WERI-Rb-1 (cell line): ENCODE measurements at regions not wholly inside any gene's neighbourhood (a gene's known extent, or its start where the extent isn't known, plus 50 kb on each side); places are given as distances from the start of the nearest gene placed in this dataset.

Experiments used
- DNase-seq: peaks from one replicate; pipeline ENCODE4 v3.0.0-alpha.2; 2020
- H3K27ac ChIP-seq: fragments of 250-450 bp; sonication (Bioruptor Pico); 2 replicates; pipeline ENCODE4 v1.5.1; 2020; ENCODE audit warnings: mild to moderate bottlenecking, moderate library complexity
- H3K27me3 ChIP-seq: fragments of 250-450 bp; sonication (Bioruptor Pico); 2 replicates; pipeline ENCODE4 v1.5.1; 2021; ENCODE audit warnings: mild to moderate bottlenecking, low read depth, moderate library complexity; ENCODE audit not compliant: insufficient read depth, severe bottlenecking
- H3K36me3 ChIP-seq: fragments of 250-450 bp; sonication (Bioruptor Pico); 2 replicates; pipeline ENCODE4 v1.5.1; 2020; ENCODE audit warnings: mild to moderate bottlenecking, moderate library complexity
- H3K4me3 ChIP-seq: 2 replicates; pipeline ENCODE4 v1.5.1; 2011; ENCODE audit warnings: low read depth, mild to moderate bottlenecking, control low read depth, low read length
- H3K9me3 ChIP-seq: fragments of 250-450 bp; sonication (Bioruptor Pico); 2 replicates; pipeline ENCODE4 v1.5.1; 2021; ENCODE audit warnings: mild to moderate bottlenecking, moderate library complexity; ENCODE audit not compliant: severe bottlenecking
- CTCF ChIP-seq: IDR thresholded peaks from 2 replicates; pipeline ENCODE4 v1.5.1; 2011; ENCODE audit warnings: low read depth, mild to moderate bottlenecking, control low read depth, inconsistent platforms, low read length

GRCh38 chr15:66621491-66622467, 56.0 kb upstream of the LCTL start:
- DNase-seq, result no peak
- no peaks in the 10 kb centered on the region for H3K27me3 ChIP-seq
- no peaks in the 10 kb centered on the region for H3K9me3 ChIP-seq
- no peak overlapping the region for H3K27ac ChIP-seq
- TF ChIP-seq CTCF, result no peak
- no peaks in the 10 kb centered on the region for H3K36me3 ChIP-seq
- no peak overlapping the region for H3K4me3 ChIP-seq

- Histone ChIP-seq H3K4me3 (no peak overlapping the region), H3K36me3 (no peaks in the 10 kb centered on the region), H3K27me3 (no peaks in the 10 kb centered on the region), H3K9me3 (no peaks in the 10 kb centered on the region), H3K27ac (no peak overlapping the region)
- no peak for TF ChIP-seq CTCF
- no peak for DNase-seq
These were observed 56.8 kb upstream of the LCTL start for GRCh38 chr15:66622591-66623022.

- no peak for TF ChIP-seq CTCF
- no peaks in the 10 kb centered on the region for H3K36me3 ChIP-seq
- no peak overlapping the region for H3K4me3 ChIP-seq
- H3K27ac ChIP-seq, result no peak overlapping the region
- DNase-seq, result no peak
- H3K9me3 ChIP-seq, result no peaks in the 10 kb centered on the region
- H3K27me3 ChIP-seq, result no peaks in the 10 kb centered on the region
These were observed 58.1 kb upstream of the LCTL start for GRCh38 chr15:66623801-66624453.

- no peak overlapping the region for H3K27ac ChIP-seq
- no peaks in the 10 kb centered on the region for H3K9me3 ChIP-seq
- H3K4me3 ChIP-seq, result no peak overlapping the region
- DNase-seq, result no peak
- H3K36me3 ChIP-seq, result no peaks in the 10 kb centered on the region
- H3K27me3 ChIP-seq, result no peaks in the 10 kb centered on the region
- no peak for TF ChIP-seq CTCF
These were observed 59.7 kb upstream of the LCTL start for GRCh38 chr15:66625531-66625930.

- no peak for DNase-seq
- no peaks in the 10 kb centered on the region for H3K27me3 ChIP-seq
- no peak overlapping the region for H3K4me3 ChIP-seq
- H3K36me3 ChIP-seq, result no peaks in the 10 kb centered on the region
- no peaks in the 10 kb centered on the region for H3K9me3 ChIP-seq
- H3K27ac ChIP-seq, result no peak overlapping the region
- TF ChIP-seq CTCF, result no peak
These were observed 60.2 kb upstream of the LCTL start for GRCh38 chr15:66625974-66626373.
